ENCODE measurements at regions not wholly inside any gene's neighbourhood (a gene's known extent, or its start where the extent isn't known, plus 50 kb on each side); places are given as distances from the start of the nearest gene placed in this dataset.

GRCh38 chr13:50101590-50101989 is 86.3 kb downstream of the KCNRG start:
- DNase-seq (ENCODE audit: low spot score), result no peak

GRCh38 chr13:50104493-50104892 is 89.2 kb downstream of the KCNRG start:
- DNase-seq (ENCODE audit: low spot score), result no peak

GRCh38 chr13:50106559-50106958 is 91.3 kb downstream of the KCNRG start:
- DNase-seq (ENCODE audit: low spot score), result peak; percentile 43

GRCh38 chr13:50107205-50107604 is 92.0 kb downstream of the KCNRG start:
- no peak for DNase-seq (ENCODE audit: low spot score)

- DNase-seq (ENCODE audit: low spot score), result no peak
Observed at GRCh38 chr13:50114961-50115360, 99.7 kb downstream of the KCNRG start.

- no peak for DNase-seq (ENCODE audit: low spot score)
Observed at GRCh38 chr13:50115695-50116094, 100.5 kb downstream of the KCNRG start.

GRCh38 chr13:50116430-50116973 is 101.3 kb downstream of the KCNRG start:
- no peak for DNase-seq (ENCODE audit: low spot score)

GRCh38 chr13:50119591-50119990 is 104.3 kb downstream of the KCNRG start:
- DNase-seq (ENCODE audit: low spot score), result no peak

GRCh38 chr13:50122455-50122854 is 107.2 kb downstream of the KCNRG start:
- DNase-seq (ENCODE audit: low spot score), result peak; percentile 32

- no peak for DNase-seq (ENCODE audit: low spot score)
Observed at GRCh38 chr13:50123002-50123401, 107.8 kb downstream of the KCNRG start.

GRCh38 chr13:50123515-50123861 is 108.2 kb downstream of the KCNRG start:
- no peak for DNase-seq (ENCODE audit: low spot score)

GRCh38 chr13:50123862-50124535 is 108.8 kb downstream of the KCNRG start:
- DNase-seq (ENCODE audit: low spot score), result peak; percentile 98

GRCh38 chr13:50124536-50125303 is 109.5 kb downstream of the KCNRG start:
- DNase-seq (ENCODE audit: low spot score), result no peak

- DNase-seq (ENCODE audit: low spot score), result no peak
Observed at GRCh38 chr13:50125304-50125553, 110.0 kb downstream of the KCNRG start.

GRCh38 chr13:50125554-50126262 is 110.5 kb downstream of the KCNRG start:
- peak; percentile 86 for DNase-seq (ENCODE audit: low spot score)

- peak; percentile 35 for DNase-seq (ENCODE audit: low spot score)
Observed at GRCh38 chr13:50126263-50126992, 111.2 kb downstream of the KCNRG start.

GRCh38 chr13:50126993-50127725 is 111.9 kb downstream of the KCNRG start:
- peak; percentile 64 for DNase-seq (ENCODE audit: low spot score)

- DNase-seq (ENCODE audit: low spot score), result no peak
Observed at GRCh38 chr13:50127726-50128291, 112.6 kb downstream of the KCNRG start.

GRCh38 chr13:50128428-50128931 is 113.2 kb downstream of the KCNRG start:
- peak; percentile 11 for DNase-seq (ENCODE audit: low spot score)

- peak; percentile 30 for DNase-seq (ENCODE audit: low spot score)
Observed at GRCh38 chr13:50129081-50129705, 113.9 kb downstream of the KCNRG start.

- DNase-seq (ENCODE audit: low spot score), result peak; percentile 10
Observed at GRCh38 chr13:50129706-50130122, 114.5 kb downstream of the KCNRG start.

All from germinal center (tissue), 1 donor.